HL-60 (cell line): ENCODE measurements at regions not wholly inside any gene's neighbourhood (a gene's known extent, or its start where the extent isn't known, plus 50 kb on each side); places are given as distances from the start of the nearest gene placed in this dataset.

Experiments used
- CTCF ChIP-seq: IDR thresholded peaks from one replicate; pipeline ENCODE4 v1.5.1; 2011; ENCODE audit warnings: low read length, control low read depth, inconsistent platforms; ENCODE audit not compliant: insufficient read depth
- POLR2AphosphoS5 ChIP-seq: IDR thresholded peaks from 2 replicates; pipeline ENCODE4 v1.6.1; 2012; ENCODE audit warnings: low read depth
- TF ChIP-seq, protein P1 (sequence below): IDR thresholded peaks from 2 replicates; pipeline ENCODE4 v1.6.1; 2012; ENCODE audit warnings: low read depth; ENCODE audit not compliant: insufficient replicate concordance

DNA sequence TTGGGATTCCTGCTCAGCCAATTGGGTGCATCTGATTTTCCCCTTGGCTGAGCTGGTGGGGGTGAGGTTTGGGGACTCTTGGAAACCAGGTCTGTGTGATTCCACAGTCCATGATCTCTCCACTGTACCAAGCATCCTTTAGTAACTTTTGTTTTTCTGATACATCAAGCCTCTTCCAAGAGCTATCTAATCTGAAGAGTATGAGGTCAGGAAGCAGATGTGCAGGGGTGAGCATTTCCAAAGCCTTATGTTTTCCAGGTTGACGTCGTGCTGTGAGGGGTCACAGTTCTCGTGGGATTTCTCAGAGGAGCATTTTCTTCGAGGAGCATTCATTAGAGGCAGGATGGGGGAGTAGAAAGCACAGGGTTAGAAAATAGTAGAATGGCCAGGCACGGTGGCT, 95.3 kb downstream of the KLF4 start:
- TF ChIP-seq CTCF (no peak), POLR2AphosphoS5 (no peak)
- TF ChIP-seq, protein P1, sequence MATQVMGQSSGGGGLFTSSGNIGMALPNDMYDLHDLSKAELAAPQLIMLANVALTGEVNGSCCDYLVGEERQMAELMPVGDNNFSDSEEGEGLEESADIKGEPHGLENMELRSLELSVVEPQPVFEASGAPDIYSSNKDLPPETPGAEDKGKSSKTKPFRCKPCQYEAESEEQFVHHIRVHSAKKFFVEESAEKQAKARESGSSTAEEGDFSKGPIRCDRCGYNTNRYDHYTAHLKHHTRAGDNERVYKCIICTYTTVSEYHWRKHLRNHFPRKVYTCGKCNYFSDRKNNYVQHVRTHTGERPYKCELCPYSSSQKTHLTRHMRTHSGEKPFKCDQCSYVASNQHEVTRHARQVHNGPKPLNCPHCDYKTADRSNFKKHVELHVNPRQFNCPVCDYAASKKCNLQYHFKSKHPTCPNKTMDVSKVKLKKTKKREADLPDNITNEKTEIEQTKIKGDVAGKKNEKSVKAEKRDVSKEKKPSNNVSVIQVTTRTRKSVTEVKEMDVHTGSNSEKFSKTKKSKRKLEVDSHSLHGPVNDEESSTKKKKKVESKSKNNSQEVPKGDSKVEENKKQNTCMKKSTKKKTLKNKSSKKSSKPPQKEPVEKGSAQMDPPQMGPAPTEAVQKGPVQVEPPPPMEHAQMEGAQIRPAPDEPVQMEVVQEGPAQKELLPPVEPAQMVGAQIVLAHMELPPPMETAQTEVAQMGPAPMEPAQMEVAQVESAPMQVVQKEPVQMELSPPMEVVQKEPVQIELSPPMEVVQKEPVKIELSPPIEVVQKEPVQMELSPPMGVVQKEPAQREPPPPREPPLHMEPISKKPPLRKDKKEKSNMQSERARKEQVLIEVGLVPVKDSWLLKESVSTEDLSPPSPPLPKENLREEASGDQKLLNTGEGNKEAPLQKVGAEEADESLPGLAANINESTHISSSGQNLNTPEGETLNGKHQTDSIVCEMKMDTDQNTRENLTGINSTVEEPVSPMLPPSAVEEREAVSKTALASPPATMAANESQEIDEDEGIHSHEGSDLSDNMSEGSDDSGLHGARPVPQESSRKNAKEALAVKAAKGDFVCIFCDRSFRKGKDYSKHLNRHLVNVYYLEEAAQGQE: no peak
